IPS-NIHi7 (cell line): ENCODE measurements at regions not wholly inside any gene's neighbourhood (a gene's known extent, or its start where the extent isn't known, plus 50 kb on each side); places are given as distances from the start of the nearest gene placed in this dataset.

Experiments
- DNase-seq: peaks from one replicate; pipeline ENCODE4 v3.0.0; 2012; ENCODE audit warnings: mixed read lengths; ENCODE audit errors: extremely low spot score

DNA sequence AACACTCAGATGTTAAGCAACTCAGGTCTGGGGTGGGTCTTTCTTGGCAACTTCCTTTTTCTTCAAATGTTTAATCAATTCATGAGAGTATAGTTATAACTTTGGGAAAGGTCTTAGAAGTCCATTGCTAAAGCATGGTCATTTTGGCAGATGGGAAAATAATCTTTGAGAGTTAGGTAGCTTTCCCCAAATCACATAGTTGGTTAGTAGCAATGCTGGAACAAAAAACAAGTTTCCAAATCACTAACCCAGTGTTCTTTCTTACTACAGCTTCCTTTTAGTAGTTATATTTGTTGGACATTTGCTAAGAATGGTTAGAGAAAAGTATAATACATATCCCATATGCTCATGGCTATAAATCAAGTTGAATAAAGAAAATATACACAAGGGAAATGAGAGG lies 185.2 kb upstream of the SLC14A2 start:
- DNase-seq, result no peak

DNA sequence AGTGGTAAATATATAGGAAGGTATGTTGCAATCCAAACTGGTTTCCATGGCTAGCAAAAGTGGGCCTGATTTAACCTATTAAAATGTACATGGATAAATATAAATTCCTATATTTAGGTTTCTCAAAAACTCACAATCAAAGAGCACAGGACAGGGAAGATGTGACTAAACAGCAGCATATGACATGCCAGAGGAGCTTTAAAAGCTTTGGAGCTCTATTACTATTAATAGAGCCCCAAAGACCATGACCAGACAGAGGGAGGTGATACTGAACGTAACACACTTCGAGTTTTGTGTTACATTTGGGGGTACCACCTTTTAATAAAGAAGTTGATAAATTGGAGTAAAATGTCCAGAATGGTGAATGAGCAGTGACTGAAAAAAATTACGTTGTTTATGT lies 179.5 kb upstream of the SLC14A2 start:
- DNase-seq, result no peak

DNA sequence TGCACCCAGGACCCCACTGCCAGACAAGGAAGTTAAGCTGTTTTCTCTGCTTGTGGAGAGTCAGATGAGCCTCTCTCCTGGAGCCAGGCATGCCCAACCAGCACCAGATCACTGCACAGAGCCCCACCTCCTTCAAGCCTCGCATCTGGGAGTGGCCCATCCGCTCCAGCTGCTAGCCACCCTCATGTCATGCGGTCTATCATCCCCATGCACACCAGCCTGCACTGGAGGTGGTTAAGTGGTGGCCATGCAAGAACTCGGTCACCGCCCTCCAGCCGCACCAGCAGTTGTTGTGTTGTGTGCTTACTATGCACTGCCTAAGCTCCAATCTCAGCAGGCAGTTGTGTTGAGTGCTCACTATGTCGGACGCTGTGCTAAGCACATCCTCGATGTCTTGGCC lies 177.9 kb upstream of the SLC14A2 start:
- no peak for DNase-seq

DNA sequence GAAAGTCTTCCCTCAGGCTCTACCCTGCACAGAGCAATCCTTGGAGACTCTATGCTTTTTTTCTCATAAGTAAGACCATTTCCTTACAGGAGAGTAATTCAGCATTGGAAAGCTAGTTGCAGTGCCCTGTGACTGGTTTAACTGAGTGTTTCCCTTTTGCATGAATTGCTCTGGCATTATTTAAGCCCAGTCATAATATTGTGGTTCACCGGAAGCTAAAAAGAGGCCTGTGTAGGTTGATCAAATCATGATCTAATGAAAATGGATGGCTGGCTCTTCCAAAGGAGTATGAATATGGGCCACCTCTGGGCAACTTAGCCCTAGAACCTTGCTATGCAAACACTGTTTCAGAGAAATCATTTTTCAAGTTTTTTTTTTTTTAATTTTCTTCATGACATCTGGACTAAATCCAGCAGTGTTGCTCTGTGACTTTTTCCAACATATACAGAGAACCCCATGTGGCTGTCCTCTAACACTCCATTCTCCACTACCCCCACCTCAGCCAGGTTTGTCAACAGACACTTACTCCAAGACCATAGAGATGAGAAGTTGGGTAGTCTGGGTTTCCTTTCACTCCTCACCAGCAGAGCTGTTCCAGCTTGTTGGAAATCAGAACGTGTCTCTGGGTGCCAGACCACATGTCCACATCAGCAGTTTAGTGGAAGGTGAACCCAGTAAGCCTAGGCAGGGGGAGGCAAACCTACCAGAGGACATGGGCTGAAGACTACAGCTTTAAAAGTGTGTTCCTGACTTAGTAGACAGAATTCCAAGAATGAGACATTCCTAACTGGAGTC lies 175.2 kb upstream of the SLC14A2 start:
- DNase-seq, result no peak

DNA sequence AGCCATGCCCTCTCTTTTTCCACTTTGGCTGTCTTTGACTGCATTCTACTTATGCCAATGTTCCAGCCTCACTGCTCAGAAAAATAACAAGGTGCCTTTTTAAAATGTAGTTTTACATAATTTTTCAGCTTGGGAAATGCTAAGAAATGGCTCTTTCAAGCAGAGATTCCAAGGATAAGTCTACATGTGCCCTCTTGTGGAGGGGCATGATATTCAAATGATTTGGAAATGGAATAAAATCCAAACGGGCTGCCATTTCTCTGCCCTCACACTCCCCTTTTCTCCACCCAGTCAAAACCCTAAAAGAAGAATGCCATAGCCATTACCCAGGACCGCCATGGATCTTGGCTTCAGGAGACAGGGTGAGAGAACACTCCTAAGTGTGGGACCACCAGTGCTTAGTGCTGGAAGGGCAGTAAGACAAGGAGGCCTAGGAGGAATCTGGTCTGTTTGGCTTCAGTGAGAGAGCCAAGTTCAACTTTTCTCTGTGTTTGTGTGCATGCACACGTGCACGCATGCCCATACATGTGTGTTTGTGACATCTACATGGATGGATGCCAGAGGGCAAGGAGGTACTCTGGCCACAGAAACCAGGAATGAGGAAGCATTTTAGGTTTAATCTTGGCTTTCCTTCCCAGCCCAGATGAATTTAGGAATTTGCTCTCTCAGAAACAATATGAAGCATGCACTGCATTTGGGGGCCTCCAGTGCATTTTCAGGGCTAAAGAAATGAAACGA lies 174.0 kb upstream of the SLC14A2 start:
- no peak for DNase-seq

GRCh38 chr18:45444040-45444439 lies 171.2 kb upstream of the SLC14A2 start:
- DNase-seq, result no peak

GRCh38 chr18:45447355-45448265 lies 167.7 kb upstream of the SLC14A2 start:
- DNase-seq, result no peak

DNA sequence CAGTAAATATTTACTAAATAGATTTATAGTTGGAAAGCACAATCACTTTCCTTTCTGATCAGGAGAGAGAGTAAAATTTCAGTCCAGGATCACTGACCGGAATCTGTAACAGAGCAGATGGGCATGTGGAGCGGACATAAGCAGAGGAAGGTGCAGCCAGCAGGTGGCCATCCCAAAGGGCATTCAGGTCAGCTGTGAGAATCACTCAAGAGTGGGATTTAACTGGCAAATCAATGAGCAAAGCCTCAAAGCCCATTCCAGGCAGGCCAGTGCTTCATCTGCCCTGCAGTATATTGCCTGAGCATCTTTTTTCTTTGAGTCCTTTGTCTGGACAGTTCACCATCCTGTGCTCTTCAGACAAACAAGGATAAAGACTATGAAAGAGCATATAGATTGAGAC lies 166.4 kb upstream of the SLC14A2 start:
- no peak for DNase-seq

DNA sequence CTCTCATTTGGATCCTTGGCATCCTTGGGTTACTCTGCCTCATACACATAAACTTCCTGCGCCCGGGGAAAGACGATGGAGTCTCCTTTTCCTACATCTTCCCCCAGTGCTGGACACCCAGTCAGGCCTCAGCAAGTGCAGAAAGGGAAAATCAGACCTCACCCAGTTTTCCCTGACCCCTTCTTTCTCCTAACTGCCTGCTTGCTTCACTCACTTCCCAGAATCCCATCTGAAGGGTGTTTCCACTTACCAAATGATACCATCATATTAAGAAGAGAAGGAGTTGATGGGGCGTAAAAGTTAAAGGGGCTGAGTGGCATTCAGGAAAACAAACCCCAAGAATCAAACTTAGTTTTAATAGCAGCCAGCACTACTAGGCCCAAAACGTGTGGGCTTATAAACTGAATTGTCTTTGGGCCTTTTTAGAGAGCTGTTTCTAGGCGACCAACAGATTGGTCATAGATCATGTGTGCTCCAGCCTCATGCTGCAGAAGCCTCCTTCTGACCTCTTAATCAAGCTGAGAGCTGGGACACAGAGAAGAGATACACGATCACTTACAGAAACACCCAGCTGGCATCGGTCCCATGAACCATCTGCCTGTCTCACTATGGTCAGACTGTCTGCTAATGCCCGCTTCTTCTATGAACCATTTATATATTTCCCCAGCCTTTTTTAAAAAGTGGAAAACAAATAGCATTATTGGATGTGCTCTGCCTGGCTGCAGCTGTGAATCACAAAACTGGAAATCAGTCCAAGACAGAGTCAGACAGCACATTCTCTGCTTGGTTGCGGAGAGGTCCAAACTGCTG lies 165.7 kb upstream of the SLC14A2 start:
- no peak for DNase-seq

GRCh38 chr18:45456090-45457021 lies 158.9 kb upstream of the SLC14A2 start:
- no peak for DNase-seq

DNA sequence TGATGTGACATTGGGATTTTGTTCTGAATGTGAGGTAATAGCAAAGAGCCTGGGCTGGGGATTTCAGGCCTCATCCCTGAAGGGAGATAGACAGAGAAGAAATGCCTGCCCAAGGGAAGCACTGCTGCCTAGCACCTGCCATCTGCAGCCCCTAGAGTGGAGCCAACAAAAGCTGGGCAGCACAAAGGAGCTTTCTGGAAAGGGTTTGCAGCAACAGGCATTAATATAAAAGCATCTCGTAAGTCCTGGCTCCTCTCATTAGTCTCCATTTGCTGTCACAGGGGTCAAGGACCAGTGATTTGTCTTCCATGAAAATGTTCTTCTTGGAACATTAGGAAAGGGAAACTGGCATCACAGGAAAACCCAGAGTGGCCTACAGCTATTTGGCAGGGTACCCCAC lies 157.2 kb upstream of the SLC14A2 start:
- DNase-seq, result no peak

DNA sequence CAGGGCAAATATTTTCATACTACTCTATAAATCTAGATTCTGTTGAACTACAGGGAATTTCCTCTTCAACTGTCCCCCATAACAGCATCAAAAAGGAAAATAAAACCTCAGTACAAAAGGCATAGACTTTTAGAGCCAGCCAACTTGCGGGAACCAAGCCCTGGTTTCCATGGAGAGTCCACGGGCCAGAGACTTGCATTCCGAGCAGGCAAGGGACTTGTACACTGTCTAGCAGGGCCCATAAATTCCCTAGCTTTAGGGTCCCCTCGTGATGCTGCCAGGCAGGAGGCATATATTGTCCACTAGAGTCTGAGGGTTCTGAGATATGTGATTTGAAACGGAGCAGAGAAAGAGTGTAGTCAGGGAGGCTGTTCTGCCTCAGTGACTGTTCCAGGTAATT lies 153.1 kb upstream of the SLC14A2 start:
- DNase-seq, result no peak

DNA sequence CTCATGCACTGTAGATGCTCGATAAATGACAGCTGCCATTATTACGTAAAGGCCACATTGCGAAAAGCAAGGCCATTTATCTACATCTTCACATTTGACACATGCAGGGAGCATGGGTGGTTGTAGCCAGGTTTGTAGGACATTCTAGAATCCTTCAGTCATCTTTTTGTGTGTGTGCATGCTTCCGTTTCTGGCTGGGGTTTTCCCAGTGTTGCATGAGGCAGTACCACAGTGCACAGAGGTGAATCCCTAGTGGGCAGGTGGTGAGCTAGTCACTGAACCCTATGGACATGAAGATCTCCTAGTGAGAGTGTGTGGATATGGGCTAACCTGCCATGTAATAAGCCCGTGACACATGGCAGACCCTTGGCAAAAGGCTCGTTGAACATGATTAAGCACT lies 151.8 kb upstream of the SLC14A2 start:
- no peak for DNase-seq

DNA sequence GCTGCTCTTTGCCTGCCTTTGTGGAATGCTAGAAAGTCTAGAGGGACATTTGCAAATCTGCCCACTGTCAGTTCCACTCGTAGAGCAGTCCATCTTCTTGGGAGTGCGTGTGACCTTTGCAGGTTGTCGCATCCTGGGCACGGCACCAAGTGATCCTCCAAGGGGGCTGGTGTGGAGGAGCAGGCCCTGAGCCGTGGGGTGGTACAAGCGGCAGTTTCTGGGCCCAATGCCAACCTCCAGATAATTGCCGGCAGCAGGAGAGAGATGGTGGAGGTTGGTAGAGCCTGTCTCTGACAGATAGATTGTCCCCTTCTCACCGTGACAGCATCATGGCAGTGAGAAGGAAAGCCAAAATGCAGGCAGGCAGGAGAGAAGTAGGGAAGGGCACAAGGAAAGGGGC lies 150.7 kb upstream of the SLC14A2 start:
- DNase-seq, result no peak

DNA sequence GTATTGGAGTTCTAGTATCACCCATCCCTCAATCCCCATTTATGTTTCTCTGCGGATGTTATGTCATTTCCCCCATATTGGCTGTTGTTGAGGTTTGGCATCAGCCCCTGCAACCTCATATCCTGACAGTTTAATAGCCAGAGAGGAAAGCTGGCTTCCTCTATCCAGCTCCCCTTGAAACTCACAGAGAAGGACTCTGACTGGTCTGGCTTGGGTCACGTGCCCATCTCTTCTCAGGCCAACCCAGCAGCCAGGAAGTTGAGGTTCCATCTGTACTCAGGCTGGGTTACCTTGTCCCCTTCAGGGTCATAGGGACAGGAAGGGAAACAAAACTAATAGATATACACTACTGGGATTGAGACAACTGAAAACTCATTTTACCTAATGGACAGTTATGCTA lies 148.0 kb upstream of the SLC14A2 start:
- DNase-seq, result no peak

DNA sequence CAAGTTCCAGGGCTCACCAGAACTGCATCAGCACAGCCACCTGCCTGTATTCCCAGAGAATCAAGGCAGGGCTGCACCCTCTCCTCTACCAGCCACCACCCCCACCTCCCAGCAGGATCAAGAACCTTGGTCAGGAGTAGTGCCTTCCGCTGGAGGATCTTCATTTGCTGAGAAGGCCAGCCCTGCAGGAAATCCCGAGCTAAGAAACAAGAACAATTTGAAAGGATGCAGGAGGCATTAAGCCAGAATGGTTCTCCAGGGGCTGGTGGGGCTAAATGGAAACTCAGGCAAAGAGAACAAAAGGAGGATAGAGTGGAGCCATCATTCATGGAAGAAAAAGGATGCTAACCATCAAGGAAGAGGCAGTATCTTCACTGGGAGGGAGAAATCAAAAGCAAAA lies 147.3 kb upstream of the SLC14A2 start:
- DNase-seq, result no peak

- no peak for DNase-seq
These were observed 136.4 kb upstream of the SLC14A2 start for GRCh38 chr18:45478889-45479288.

DNA sequence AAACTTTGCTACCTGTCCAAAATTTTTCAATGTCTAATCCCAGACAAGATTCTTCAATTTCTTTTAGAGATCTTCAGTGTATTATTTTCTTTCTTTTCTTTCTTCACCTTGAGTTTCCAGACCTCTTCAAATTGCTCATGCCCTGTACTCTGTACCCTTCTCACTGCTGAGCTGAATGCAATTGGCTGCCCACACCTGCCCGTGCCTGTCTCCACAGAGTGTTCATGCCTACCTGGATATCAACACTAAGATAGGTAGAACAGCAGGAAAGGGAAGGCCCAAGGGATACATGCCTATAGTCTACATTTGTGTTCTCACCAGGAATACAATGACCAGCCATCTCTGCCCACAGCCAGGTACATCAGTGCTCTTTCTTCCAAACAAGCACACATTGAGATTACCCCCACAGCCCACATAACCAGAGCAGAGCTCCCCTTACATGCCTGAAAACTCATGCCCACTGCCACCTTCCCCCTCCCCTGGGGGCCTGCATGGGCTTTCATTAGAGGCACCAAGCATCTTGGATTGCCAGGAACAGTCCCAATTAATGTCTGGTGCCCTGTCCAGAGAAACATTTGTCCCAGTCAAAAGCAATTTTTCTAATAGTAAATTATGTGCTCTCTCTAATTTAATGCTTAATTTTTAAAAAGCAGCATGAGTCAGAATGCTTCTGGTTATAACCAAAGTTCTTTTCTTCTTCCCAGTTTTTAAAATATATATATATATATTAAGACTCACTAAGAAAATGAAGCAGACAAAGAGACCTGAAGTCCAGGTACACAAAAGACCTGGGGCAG lies 134.9 kb upstream of the SLC14A2 start:
- DNase-seq, result no peak

- no peak for DNase-seq
These were observed 133.5 kb upstream of the SLC14A2 start for GRCh38 chr18:45481821-45482220.

DNA sequence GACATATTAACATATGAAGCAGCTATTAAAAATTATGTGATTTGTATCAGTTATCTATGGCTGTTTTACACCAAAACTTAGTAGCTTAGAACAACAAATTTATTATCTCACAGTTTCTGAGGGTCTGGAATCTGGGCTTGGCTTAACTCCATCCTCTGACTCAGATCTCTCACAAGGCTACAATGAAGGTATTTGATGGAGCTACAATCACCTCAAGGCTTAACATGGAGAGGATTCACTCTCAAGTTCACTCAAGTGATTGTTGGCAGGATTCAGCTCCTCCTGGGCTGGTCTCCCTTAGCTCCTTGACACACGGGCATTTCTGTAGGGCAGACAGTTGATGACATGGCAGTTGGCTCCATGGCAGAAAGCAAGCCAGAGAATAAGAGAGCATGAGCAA lies 133.0 kb upstream of the SLC14A2 start:
- DNase-seq, result no peak
